H1 (cell line): ENCODE measurements at regions not wholly inside any gene's neighbourhood (a gene's known extent, or its start where the extent isn't known, plus 50 kb on each side); places are given as distances from the start of the nearest gene placed in this dataset.

Experiments
- CTCF ChIA-PET: fragments of 300-600 bp; sonication (Branson Sonifier 250); formaldehyde crosslinking; loops from one replicate; lab custom pipeline; 2021; ENCODE audit not compliant: partially characterized antibody; lab: Charles Lee
- POLR2A ChIA-PET: fragments of 300-600 bp; sonication (Branson Sonifier 250); formaldehyde crosslinking; loops from one replicate; lab custom pipeline; 2021; ENCODE audit warnings: inconsistent platforms; ENCODE audit not compliant: partially characterized antibody; lab: Charles Lee
- DNase-seq, 2 experiments: peaks; one replicate each; pipeline versions ENCODE4 v3.0.0 to v3.0.0-alpha.2; 2010 to 2022; ENCODE audit warnings: low spot score in 2 of 2, low read depth in 1 of 2, mixed read lengths in 1 of 2
- FAIRE-seq: peaks from 2 replicates; lab custom pipeline; 2011; peaks lifted over from hg19 to GRCh38; lab: Jason Lieb, UNC
- H2AFZ ChIP-seq: 2 replicates; pipeline ENCODE4 v1.8.1; 2012; ENCODE audit warnings: low read length, inconsistent platforms
- H2AK5ac ChIP-seq: 2 replicates; pipeline ENCODE4 v1.6.1; 2013; ENCODE audit warnings: low read depth, low read length
- H2BK120ac ChIP-seq: replicated peaks from 2 replicates; pipeline ENCODE3; 2013; ENCODE audit warnings: low read depth, low read length, inconsistent platforms
- H2BK12ac ChIP-seq: 2 replicates; pipeline ENCODE4 v1.6.1; 2013; ENCODE audit warnings: low read depth, low read length
- H2BK15ac ChIP-seq: 2 replicates; pipeline ENCODE4 v1.6.1; 2013; ENCODE audit warnings: low read length
- H2BK20ac ChIP-seq: 2 replicates; pipeline ENCODE4 v1.6.1; 2013; ENCODE audit warnings: low read length
- H2BK5ac ChIP-seq: 2 replicates; pipeline ENCODE4 v1.6.1; 2013; ENCODE audit warnings: low read depth, low read length
- H3K14ac ChIP-seq: 2 replicates; pipeline ENCODE4 v1.6.1; 2013; ENCODE audit warnings: inconsistent platforms; ENCODE audit not compliant: insufficient read length
- H3K18ac ChIP-seq: 2 replicates; pipeline ENCODE4 v1.6.1; 2013; ENCODE audit warnings: low read length; ENCODE audit errors: extremely low read depth
- H3K23ac ChIP-seq: 2 replicates; pipeline ENCODE4 v1.6.1; 2013; ENCODE audit warnings: inconsistent platforms; ENCODE audit not compliant: insufficient read length
- H3K23me2 ChIP-seq: 2 replicates; pipeline ENCODE4 v1.6.1; 2013; ENCODE audit warnings: low read depth, low read length
- H3K27ac ChIP-seq: 2 replicates; pipeline ENCODE4 v1.6.1; 2011; ENCODE audit warnings: low read depth, low read length, inconsistent platforms
- H3K27me3 ChIP-seq, 4 experiments: replicated peaks in 1 of 4; 1 replicate in 1 of 4; 2 replicates in 3 of 4; pipeline versions ENCODE4 v1.6.1 to v1.8.1; 2011 to 2013; ENCODE audit warnings: low read length in 3 of 4, mild to moderate bottlenecking in 3 of 4, inconsistent platforms in 2 of 4, mixed read lengths in 2 of 4, moderate library complexity in 1 of 4; ENCODE audit not compliant: control insufficient read depth in 3 of 4, insufficient read depth in 3 of 4; ENCODE audit errors: extremely low read depth in 1 of 4
- H3K36me3 ChIP-seq, 4 experiments: 2 replicates each; pipeline versions ENCODE4 v1.6.1 to v1.8.1; 2011 to 2013; ENCODE audit warnings: mild to moderate bottlenecking in 4 of 4, low read length in 3 of 4, moderate library complexity in 2 of 4, control low read depth in 1 of 4, inconsistent platforms in 1 of 4; ENCODE audit not compliant: insufficient read depth in 4 of 4, control insufficient read depth in 2 of 4
- H3K4ac ChIP-seq: replicated peaks from 2 replicates; pipeline ENCODE3; 2013; ENCODE audit warnings: low read length, low read depth, mixed read lengths, inconsistent platforms; ENCODE audit not compliant: insufficient read length
- H3K4me1 ChIP-seq, 4 experiments: replicated peaks in 1 of 4; 1 replicate in 1 of 4; 2 replicates in 3 of 4; pipeline versions ENCODE4 v1.6.1 to v1.8.1; 2011 to 2013; ENCODE audit warnings: low read length in 3 of 4, inconsistent platforms in 2 of 4, mixed read lengths in 1 of 4; ENCODE audit not compliant: insufficient read depth in 4 of 4, control insufficient read depth in 3 of 4
- H3K4me2 ChIP-seq, 2 experiments: 2 replicates each; pipeline versions ENCODE4 v1.6.1 to v1.8.1; 2011 to 2013; ENCODE audit warnings: low read depth in 2 of 2, low read length in 2 of 2, control low read depth in 1 of 2, inconsistent platforms in 1 of 2, mild to moderate bottlenecking in 1 of 2; ENCODE audit not compliant: insufficient read depth in 1 of 2
- H3K4me3 ChIP-seq, 4 experiments: fragments of 200-600, 300-600 bp in 1 of 4; sonication (generic), shearing (Covaris generic), sonication (Bioruptor Twin) in 1 of 4; 2 replicates each; pipeline versions ENCODE4 v1.5.1 to v1.8.1; 2011 to 2016; ENCODE audit warnings: low read length in 4 of 4, low read depth in 3 of 4, control low read depth in 2 of 4, inconsistent platforms in 2 of 4, mild to moderate bottlenecking in 2 of 4, mixed read lengths in 1 of 4, moderate library complexity in 1 of 4; ENCODE audit not compliant: insufficient read depth in 2 of 4; ENCODE audit errors: extremely low read depth in 1 of 4
- H3K56ac ChIP-seq: replicated peaks from 2 replicates; pipeline ENCODE3; 2013; ENCODE audit warnings: low read depth, mild to moderate bottlenecking, mixed read lengths, low read length, inconsistent platforms; ENCODE audit not compliant: insufficient read length
- H3K79me1 ChIP-seq: 2 replicates; pipeline ENCODE4 v1.6.1; 2013; ENCODE audit warnings: low read depth, low read length, control low read depth
- H3K79me2 ChIP-seq, 2 experiments: 2 replicates each; pipeline versions ENCODE4 v1.6.1 to v1.8.1; 2012 to 2013; ENCODE audit warnings: low read length in 2 of 2, mild to moderate bottlenecking in 2 of 2, inconsistent platforms in 1 of 2; ENCODE audit not compliant: insufficient read depth in 2 of 2, control insufficient read depth in 1 of 2
- H3K9ac ChIP-seq, 4 experiments: replicated peaks in 1 of 4; 1 replicate in 1 of 4; 2 replicates in 3 of 4; pipeline versions ENCODE4 v1.6.1 to v1.8.1; 2011 to 2013; ENCODE audit warnings: low read depth in 3 of 4, low read length in 3 of 4, control low read depth in 2 of 4, mild to moderate bottlenecking in 2 of 4, moderate library complexity in 2 of 4, inconsistent platforms in 1 of 4; ENCODE audit errors: extremely low read depth in 1 of 4
- H3K9me3 ChIP-seq, 2 experiments: 2 replicates each; pipeline versions ENCODE4 v1.6.1 to v1.8.1; 2012 to 2013; ENCODE audit warnings: mild to moderate bottlenecking in 2 of 2, moderate library complexity in 2 of 2, control low read depth in 1 of 2, inconsistent platforms in 1 of 2, low read depth in 1 of 2, low read length in 1 of 2, mixed read lengths in 1 of 2; ENCODE audit not compliant: insufficient read depth in 2 of 2
- H4K20me1 ChIP-seq, 2 experiments: replicated peaks in 1 of 2; 2 replicates each; pipeline versions ENCODE3 to v1.8.1; 2011 to 2013; ENCODE audit warnings: inconsistent platforms in 2 of 2, low read length in 2 of 2, mild to moderate bottlenecking in 1 of 2; ENCODE audit not compliant: insufficient read depth in 2 of 2, control insufficient read depth in 1 of 2
- H4K5ac ChIP-seq: 2 replicates; pipeline ENCODE4 v1.6.1; 2013; ENCODE audit warnings: low read length, low read depth, mixed read lengths, inconsistent platforms; ENCODE audit not compliant: insufficient read length
- H4K8ac ChIP-seq: 2 replicates; pipeline ENCODE4 v1.8.0; 2013; ENCODE audit warnings: mild to moderate bottlenecking, moderate library complexity, low read length, inconsistent platforms; ENCODE audit not compliant: insufficient read depth; ENCODE audit errors: extremely low read depth
- H4K91ac ChIP-seq: replicated peaks from 2 replicates; pipeline ENCODE3; 2013; ENCODE audit warnings: low read length, mixed read lengths, inconsistent platforms; ENCODE audit not compliant: insufficient read length
- ATF3 ChIP-seq: IDR thresholded peaks from 2 replicates; pipeline ENCODE4 v1.6.1; 2011; ENCODE audit warnings: low read depth, mild to moderate bottlenecking, low read length; ENCODE audit not compliant: insufficient read depth
- BCL11A ChIP-seq, 2 experiments: IDR thresholded peaks; one replicate each; pipeline ENCODE4 v1.6.1; 2011; ENCODE audit warnings: low read depth in 2 of 2, low read length in 2 of 2, mild to moderate bottlenecking in 2 of 2
- BRCA1 ChIP-seq: IDR thresholded peaks from 2 replicates; pipeline ENCODE4 v1.6.1; 2012; ENCODE audit warnings: low read depth, low read length, improper control_type of control experiment
- CBX8 ChIP-seq: fragments of 300-800, 300-1000 bp; sonication (generic); IDR thresholded peaks from 2 replicates; pipeline ENCODE4 v1.7.1; 2016; ENCODE audit warnings: low read depth, low read length, borderline replicate concordance
- CREB1 ChIP-seq: IDR thresholded peaks from 2 replicates; pipeline ENCODE4 v1.6.1; 2012; ENCODE audit warnings: inconsistent platforms
- EZH2 ChIP-seq: fragments of 200-600 bp; sonication (generic); IDR thresholded peaks from 2 replicates; pipeline ENCODE4 v1.7.1; 2012; ENCODE audit warnings: low read depth, mild to moderate bottlenecking, moderate library complexity, low read length, inconsistent platforms; ENCODE audit not compliant: severe bottlenecking
- GABPA ChIP-seq: IDR thresholded peaks from 2 replicates; pipeline ENCODE4 v1.6.1; 2011; ENCODE audit warnings: mild to moderate bottlenecking, low read length, moderate library complexity, borderline replicate concordance; ENCODE audit not compliant: insufficient read depth
- HDAC2 ChIP-seq, 2 experiments: fragments of 300-600 bp in 1 of 2; sonication (generic) in 1 of 2; IDR thresholded peaks; 2 replicates each; pipeline ENCODE4 v1.6.1; 2011 to 2012; ENCODE audit warnings: low read depth in 2 of 2, low read length in 2 of 2, mild to moderate bottlenecking in 2 of 2, moderate library complexity in 2 of 2, borderline replicate concordance in 1 of 2, inconsistent platforms in 1 of 2
- KDM4A ChIP-seq: IDR thresholded peaks from one replicate; pipeline ENCODE4 v1.7.1; 2012; ENCODE audit warnings: low read depth, mild to moderate bottlenecking, moderate library complexity, low read length, inconsistent platforms; ENCODE audit not compliant: severe bottlenecking
- PHF8 ChIP-seq: fragments of 200-600 bp; sonication (generic); conservative IDR thresholded peaks from 2 replicates; pipeline ENCODE4 v1.7.1; 2012; ENCODE audit warnings: low read depth, mild to moderate bottlenecking, inconsistent platforms, low read length, moderate library complexity
- POLR2A ChIP-seq, 2 experiments: IDR thresholded peaks; 1 replicate in 1 of 2; 2 replicates in 1 of 2; pipeline ENCODE4 v1.6.1; 2011; ENCODE audit warnings: low read depth in 2 of 2, low read length in 2 of 2, mild to moderate bottlenecking in 2 of 2; ENCODE audit errors: control extremely low read depth in 1 of 2
- SIN3A ChIP-seq, 2 experiments: IDR thresholded peaks in 1 of 2; conservative IDR thresholded peaks in 1 of 2; 2 replicates each; pipeline ENCODE4 v1.6.1; 2011 to 2012; ENCODE audit warnings: low read length in 2 of 2, improper control_type of control experiment in 1 of 2, low read depth in 1 of 2, mild to moderate bottlenecking in 1 of 2
- WGBS, 2 experiments: shearing (Covaris generic) in 1 of 2; methylation state at CpG; one replicate each; pipeline versions ENCODE4 v1.1.6 to v1.1.7; 2013 to 2015; ENCODE audit warnings: low lambda C conversion rate in 2 of 2, mixed read lengths in 2 of 2, inconsistent platforms in 1 of 2, low coverage in 1 of 2, missing lambda C conversion rate in 1 of 2; ENCODE audit not compliant: insufficient replicate concordance in 2 of 2, insufficient coverage in 1 of 2, insufficient read length in 1 of 2; ENCODE audit errors: extremely low coverage in 1 of 2, missing lambda C conversion rate in 1 of 2; 5-methylcytosine and 5-hydroxymethylcytosine counted together

DNA sequence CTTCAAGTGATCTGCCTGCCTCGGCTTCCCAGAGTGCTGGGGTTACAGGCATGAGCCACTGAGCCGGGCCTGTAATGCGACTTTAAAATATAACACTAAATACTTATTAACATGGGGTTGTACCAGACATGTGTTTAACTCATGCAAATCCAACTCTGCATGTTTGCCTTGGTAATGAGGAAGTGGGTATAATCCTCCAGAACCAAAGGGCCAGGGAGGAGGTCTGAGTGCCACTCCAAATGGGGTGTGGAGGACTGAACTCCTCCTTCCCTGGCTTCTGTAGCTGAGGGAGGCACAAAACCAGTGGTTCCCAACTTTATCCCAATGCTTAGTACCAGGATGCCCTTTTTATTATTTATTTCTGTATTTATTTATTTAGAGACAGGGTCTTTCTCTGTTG lies 61.6 kb upstream of the MED13L start:
- no peak overlapping the region for H3K23ac ChIP-seq
- peaks cover 0 to 6% of the 10 kb centered on the region in 2 experiments; a peak in 2 of 4 replicates for H3K9me3 ChIP-seq
- ChIA-PET POLR2A (interaction anchor here (1.3 kb wide), 1 partner anchor 13 kb away, joined by 3 read pairs; no protein-coding TSS in a partner anchor), CTCF (interaction anchor here (0.7 kb wide), 1 partner anchor 43 kb away, joined by 3 read pairs; no protein-coding TSS in a partner anchor)
- H3K4me2 ChIP-seq = no peak overlapping the region
- H3K14ac ChIP-seq = no peak overlapping the region
- no peak for TF ChIP-seq PHF8
- no peak for TF ChIP-seq POLR2A (IDR thresholded peaks at IDR 0.05; ENCODE audit: control extremely low read depth in 1 of 2, low read depth in 2 of 2, low read length in 2 of 2)
- no peak for TF ChIP-seq SIN3A (conservative IDR thresholded peaks at IDR 0.05 in 1 of 2, IDR thresholded peaks at IDR 0.05 in 1 of 2; ENCODE audit: low read depth in 1 of 2, low read length in 2 of 2)
- no peak for TF ChIP-seq CREB1
- TF ChIP-seq KDM4A = no peak
- no peak for TF ChIP-seq EZH2
- no peak for TF ChIP-seq BRCA1
- no peak for TF ChIP-seq CBX8
- TF ChIP-seq ATF3 = no peak
- TF ChIP-seq HDAC2 (IDR thresholded peaks at IDR 0.05; ENCODE audit: borderline replicate concordance in 1 of 2, low read depth in 2 of 2, low read length in 2 of 2) = no peak
- TF ChIP-seq GABPA = no peak
- no peak for TF ChIP-seq BCL11A (IDR thresholded peaks at IDR 0.05; ENCODE audit: low read depth in 2 of 2, low read length in 2 of 2)
- no peak overlapping the region for H3K4me3 ChIP-seq
- no peaks in the 10 kb centered on the region for H3K23me2 ChIP-seq
- H3K79me2 ChIP-seq = no peaks in the 10 kb centered on the region
- no peak overlapping the region for H2BK15ac ChIP-seq
- no peak overlapping the region for H2AFZ ChIP-seq
- H3K27ac ChIP-seq = no peak overlapping the region
- no peaks in the 10 kb centered on the region for H3K36me3 ChIP-seq
- peak overlapping the region; percentile 69 for H2BK120ac ChIP-seq
- FAIRE-seq = no peak
- DNase-seq = no peak
- H2BK5ac ChIP-seq = no peak overlapping the region
- H3K18ac ChIP-seq = peak overlapping the region; percentile 24; the same call in 1 of the 2 replicates
- no peak overlapping the region for H3K9ac ChIP-seq
- H4K5ac ChIP-seq = no peak overlapping the region
- H3K27me3 ChIP-seq = no peaks in the 10 kb centered on the region
- peak overlapping the region; percentile 17 for H4K91ac ChIP-seq
- no peak overlapping the region for H3K56ac ChIP-seq
- no peak overlapping the region for H4K8ac ChIP-seq
- H2AK5ac ChIP-seq = no peak overlapping the region
- H4K20me1 ChIP-seq = no peaks in the 10 kb centered on the region
- no peak overlapping the region for H2BK20ac ChIP-seq
- H3K79me1 ChIP-seq = no peaks in the 10 kb centered on the region
- no peak overlapping the region for H2BK12ac ChIP-seq
- H3K4me1 ChIP-seq = peaks cover 2 to 4% (median 3%) of the 10 kb centered on the region in 4 experiments; a peak in 4 of 7 replicates
- H3K4ac ChIP-seq = no peak overlapping the region
- 95% methylated on average over 3 of the region's 3 CpGs; no CpG with 5 or more reads in 1 of the 2 experiments for WGBS, 2 experiments
